Brain microvascular endothelial cell (primary cell): ENCODE measurements at regions not wholly inside any gene's neighbourhood (a gene's known extent, or its start where the extent isn't known, plus 50 kb on each side); places are given as distances from the start of the nearest gene placed in this dataset.

Experiments
- DNase-seq: peaks from one replicate; pipeline ENCODE4 v3.0.0-alpha.2; 2020
- H3K27ac ChIP-seq: fragments of 250-450 bp; sonication (Bioruptor Pico); 2 replicates; pipeline ENCODE4 v1.5.1; 2020; ENCODE audit warnings: mild to moderate bottlenecking, moderate library complexity
- H3K27me3 ChIP-seq: fragments of 250-450 bp; sonication (Bioruptor Pico); replicated peaks from 2 replicates; pipeline ENCODE4 v1.5.1; 2020; ENCODE audit warnings: mild to moderate bottlenecking
- H3K36me3 ChIP-seq: fragments of 250-450 bp; sonication (Bioruptor Pico); replicated peaks from 2 replicates; pipeline ENCODE4 v1.5.1; 2020; ENCODE audit warnings: mild to moderate bottlenecking
- H3K4me3 ChIP-seq: 2 replicates; pipeline ENCODE4 v1.5.1; 2011; ENCODE audit warnings: low read depth, mild to moderate bottlenecking, control low read depth, low read length, moderate library complexity
- CTCF ChIP-seq: IDR thresholded peaks from 2 replicates; pipeline ENCODE4 v1.5.1; 2011; ENCODE audit warnings: low read depth, mild to moderate bottlenecking, moderate library complexity, low read length, control low read depth, inconsistent platforms; ENCODE audit errors: missing control alignments
- in situ Hi-C: cut with HindIII; loops from 2 replicates; pipeline ENCODE4 v1.10.0; 2017; ENCODE audit warnings: low sequenced_read_pairs, low pct_ligation_motif_present

GRCh38 chr7:21054427-21055112, 267.9 kb upstream of the SP8 start:
- in situ Hi-C loops, result no loop called here
- H3K27me3 ChIP-seq, result no peaks in the 10 kb centered on the region
- TF ChIP-seq CTCF, result no peak

DNA sequence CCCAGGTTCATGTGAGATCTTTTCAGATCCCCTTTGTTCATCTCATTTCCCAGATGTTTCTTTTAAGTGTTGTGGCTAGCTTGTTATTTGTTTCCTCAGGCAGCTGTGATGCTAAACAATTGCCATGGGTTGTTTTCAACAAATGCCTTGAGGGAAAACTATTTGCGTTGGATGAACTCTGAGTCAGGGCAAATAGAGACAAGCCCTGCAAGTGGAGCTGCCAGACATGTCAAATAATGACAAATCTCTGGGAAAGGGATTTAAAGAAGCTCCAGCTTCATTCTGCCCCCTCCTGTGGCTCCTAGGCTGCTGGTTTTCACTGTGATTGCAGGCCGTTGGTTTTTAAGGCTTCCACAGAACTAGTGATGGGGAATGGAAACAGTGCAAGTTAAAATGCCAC, 272.4 kb upstream of the SP8 start:
- Histone ChIP-seq H3K27ac (no peak overlapping the region), H3K36me3 (no peaks in the 10 kb centered on the region), H3K4me3 (no peak overlapping the region), H3K27me3 (no peaks in the 10 kb centered on the region)
- no peak for TF ChIP-seq CTCF
- no peak for DNase-seq
- in situ Hi-C loops, result no loop called here

More at GRCh38 chr7:21054427-21055112, 267.9 kb upstream of the SP8 start:
- no peak for DNase-seq
- H3K36me3 ChIP-seq, result no peaks in the 10 kb centered on the region
- H3K4me3 ChIP-seq, result no peak overlapping the region
- H3K27ac ChIP-seq, result no peak overlapping the region

DNA sequence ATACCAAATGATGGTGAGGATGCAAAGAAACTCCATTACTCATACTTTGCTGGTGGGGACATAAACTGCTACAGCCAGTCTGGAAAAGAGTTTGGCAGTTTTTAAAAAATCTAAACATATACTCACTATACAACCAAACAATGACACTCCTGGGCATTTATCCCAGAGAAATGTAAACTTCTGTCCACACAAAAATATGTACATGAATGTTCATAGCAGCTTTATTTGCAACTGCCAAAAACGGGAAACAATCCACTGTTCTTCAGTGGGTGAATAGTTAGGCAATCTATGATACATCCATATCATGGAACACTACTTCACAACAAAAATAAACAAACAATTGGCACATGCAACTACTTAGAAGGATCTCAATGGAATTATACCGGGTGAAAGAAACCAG, 276.4 kb upstream of the SP8 start:
- H3K4me3 ChIP-seq, result no peak overlapping the region
- H3K27ac ChIP-seq, result no peak overlapping the region
- H3K27me3 ChIP-seq, result no peaks in the 10 kb centered on the region
- no peak for DNase-seq
- in situ Hi-C loops, result no loop called here
- no peak for TF ChIP-seq CTCF
- no peaks in the 10 kb centered on the region for H3K36me3 ChIP-seq

DNA sequence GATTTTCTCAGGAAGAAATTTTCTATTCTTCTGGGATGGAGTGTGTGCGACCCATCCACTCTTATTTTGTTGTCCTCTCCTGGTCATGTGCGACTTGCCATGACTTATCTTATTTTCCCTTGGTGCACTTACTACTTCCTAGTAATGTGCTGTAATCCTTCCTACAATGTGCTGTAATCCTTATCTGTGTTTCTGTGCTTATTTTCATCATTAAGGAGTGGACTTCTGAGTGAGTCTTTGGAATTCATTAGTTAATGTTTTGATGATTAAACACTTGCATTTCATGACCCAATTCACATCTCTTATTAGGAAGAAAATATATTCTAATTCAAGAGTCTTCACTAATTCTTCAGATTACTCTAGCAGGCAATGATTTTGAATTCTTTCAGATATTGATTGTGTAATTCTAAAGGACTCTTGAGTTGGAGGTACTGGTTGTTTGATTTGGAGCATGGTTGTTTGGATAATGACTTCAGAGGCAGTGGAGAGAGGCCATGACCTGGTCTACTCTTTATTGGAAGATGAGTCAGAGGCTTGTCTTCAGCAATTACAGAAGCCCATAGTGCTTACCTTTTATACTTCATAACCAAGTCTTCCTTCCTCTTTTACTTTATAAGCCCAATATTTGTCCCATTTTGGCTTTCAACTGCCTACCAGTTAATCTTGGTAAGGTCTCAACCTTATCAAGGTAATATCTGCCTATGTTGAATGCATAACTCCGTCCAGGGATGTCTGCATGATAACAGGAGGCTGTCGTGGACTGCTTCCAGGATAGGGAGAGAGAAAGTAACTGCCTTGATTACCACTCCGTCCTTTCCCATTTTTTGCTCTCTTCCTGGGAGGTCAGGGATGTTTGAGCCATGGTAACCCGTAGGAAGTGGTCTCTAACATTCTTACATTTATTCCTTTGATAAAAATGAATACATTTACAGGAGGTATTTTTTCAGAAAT, 278.3 kb upstream of the SP8 start:
- H3K27me3 ChIP-seq, result no peaks in the 10 kb centered on the region
- DNase-seq, result no peak
- in situ Hi-C loops, result no loop called here
- H3K27ac ChIP-seq, result no peak overlapping the region
- H3K36me3 ChIP-seq, result no peaks in the 10 kb centered on the region
- no peak overlapping the region for H3K4me3 ChIP-seq
- TF ChIP-seq CTCF, result no peak

DNA sequence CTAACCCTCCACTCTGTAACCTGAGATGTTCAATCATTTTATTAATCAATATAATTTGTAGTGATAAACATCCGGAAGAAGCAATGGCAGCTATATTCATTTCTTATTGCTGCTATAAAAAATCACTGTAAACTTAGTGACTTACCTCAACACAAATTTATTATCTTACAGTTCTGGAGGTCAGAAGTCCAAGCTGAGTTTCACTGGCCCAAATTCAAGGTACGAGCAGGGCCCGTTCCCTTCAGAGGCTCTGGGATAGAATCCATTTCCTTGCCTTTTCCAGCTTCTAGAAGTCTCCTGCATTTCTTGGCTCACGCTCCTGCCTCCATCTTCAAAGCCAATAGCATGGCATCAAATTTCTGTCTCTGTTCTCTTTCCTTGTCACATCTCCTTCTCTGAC, 279.5 kb upstream of the SP8 start:
- no peak for DNase-seq
- H3K4me3 ChIP-seq, result no peak overlapping the region
- in situ Hi-C loops, result no loop called here
- H3K27ac ChIP-seq, result no peak overlapping the region
- no peaks in the 10 kb centered on the region for H3K27me3 ChIP-seq
- TF ChIP-seq CTCF, result no peak
- no peaks in the 10 kb centered on the region for H3K36me3 ChIP-seq
